ENCODE measurements at regions not wholly inside any gene's neighbourhood (a gene's known extent, or its start where the extent isn't known, plus 50 kb on each side); places are given as distances from the start of the nearest gene placed in this dataset.

DNA sequence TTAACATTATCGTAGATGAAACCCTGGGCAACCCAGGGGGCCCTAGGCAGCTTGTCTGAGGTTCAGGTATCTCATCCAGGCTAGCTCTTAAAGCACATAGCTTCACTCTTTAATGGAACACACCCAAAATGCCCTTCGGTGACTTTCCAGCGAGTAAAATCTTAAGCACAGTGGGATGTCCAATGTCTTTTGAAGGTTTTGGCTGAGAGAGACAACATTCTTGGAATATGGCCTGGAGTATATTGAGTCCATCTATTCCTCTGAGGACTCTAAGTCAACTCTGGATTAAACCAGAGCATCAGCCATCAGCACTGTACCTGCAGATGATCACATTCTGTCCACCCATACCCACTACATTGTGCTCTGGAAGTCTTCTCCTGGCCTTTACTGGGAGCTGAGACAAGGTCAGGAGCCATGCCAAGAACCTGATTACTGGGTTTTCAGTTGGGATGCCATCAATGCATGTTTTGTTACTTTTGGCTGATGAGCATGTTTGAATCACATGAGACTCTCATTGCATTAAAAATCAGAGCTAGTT is 63.4 kb upstream of the CDH11 start:
- H3K36me3 ChIP-seq = no peaks in the 10 kb centered on the region
- H3K9me3 ChIP-seq = no peaks in the 10 kb centered on the region
- TF ChIP-seq, protein P1, sequence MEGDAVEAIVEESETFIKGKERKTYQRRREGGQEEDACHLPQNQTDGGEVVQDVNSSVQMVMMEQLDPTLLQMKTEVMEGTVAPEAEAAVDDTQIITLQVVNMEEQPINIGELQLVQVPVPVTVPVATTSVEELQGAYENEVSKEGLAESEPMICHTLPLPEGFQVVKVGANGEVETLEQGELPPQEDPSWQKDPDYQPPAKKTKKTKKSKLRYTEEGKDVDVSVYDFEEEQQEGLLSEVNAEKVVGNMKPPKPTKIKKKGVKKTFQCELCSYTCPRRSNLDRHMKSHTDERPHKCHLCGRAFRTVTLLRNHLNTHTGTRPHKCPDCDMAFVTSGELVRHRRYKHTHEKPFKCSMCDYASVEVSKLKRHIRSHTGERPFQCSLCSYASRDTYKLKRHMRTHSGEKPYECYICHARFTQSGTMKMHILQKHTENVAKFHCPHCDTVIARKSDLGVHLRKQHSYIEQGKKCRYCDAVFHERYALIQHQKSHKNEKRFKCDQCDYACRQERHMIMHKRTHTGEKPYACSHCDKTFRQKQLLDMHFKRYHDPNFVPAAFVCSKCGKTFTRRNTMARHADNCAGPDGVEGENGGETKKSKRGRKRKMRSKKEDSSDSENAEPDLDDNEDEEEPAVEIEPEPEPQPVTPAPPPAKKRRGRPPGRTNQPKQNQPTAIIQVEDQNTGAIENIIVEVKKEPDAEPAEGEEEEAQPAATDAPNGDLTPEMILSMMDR (IDR thresholded peaks at IDR 0.05) = no peak
- no peak for TF ChIP-seq POLR2AphosphoS5 (IDR thresholded peaks at IDR 0.05; ENCODE audit: insufficient read depth in 1 of 2, low read depth in 1 of 2)
- no peak for TF ChIP-seq POLR2A (IDR thresholded peaks at IDR 0.05)
- H3K4me1 ChIP-seq = no peaks in the 10 kb centered on the region
- intact Hi-C loops (cut with DNase I) = no loop called here
- no peak overlapping the region for H3K27ac ChIP-seq
- no peaks in the 10 kb centered on the region for H3K27me3 ChIP-seq
- DNase-seq (ENCODE audit: extremely low spot score in 2 of 2) = no peak
- no peak overlapping the region for H3K4me3 ChIP-seq

DNA sequence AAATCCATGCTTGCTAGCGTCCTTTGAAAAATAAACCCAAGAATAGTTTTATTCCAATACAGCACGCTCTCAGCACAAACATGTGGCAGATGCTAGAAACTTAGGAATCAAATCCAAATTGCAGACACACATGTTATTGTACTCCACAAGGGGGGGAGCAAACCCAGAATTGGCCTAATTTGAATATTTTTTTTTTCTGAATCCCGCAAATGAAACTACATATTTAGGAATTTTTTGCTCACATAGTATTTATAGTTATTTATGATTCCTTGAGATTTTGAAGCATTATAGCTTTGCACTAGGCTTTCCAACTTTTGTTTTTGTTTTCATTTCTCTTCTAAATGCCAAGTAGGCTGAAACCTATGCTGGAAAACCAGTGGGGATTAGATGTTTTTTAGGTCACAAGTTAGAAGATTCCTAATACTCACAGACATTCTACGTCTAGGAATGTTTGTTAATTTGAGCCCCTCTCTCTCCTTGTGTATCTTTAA is 59.3 kb upstream of the CDH11 start:
- DNase-seq (ENCODE audit: extremely low spot score in 2 of 2) = no peak
- H3K27ac ChIP-seq = no peak overlapping the region

GRCh38 chr16:65178151-65178550 is 56.3 kb upstream of the CDH11 start:
- Histone ChIP-seq H3K36me3 (no peaks in the 10 kb centered on the region), H3K27me3 (no peaks in the 10 kb centered on the region), H3K4me3 (no peak overlapping the region), H3K27ac (no peak overlapping the region), H3K4me1 (peaks cover 13% of the 10 kb centered on the region), H3K9me3 (no peaks in the 10 kb centered on the region)
- no peak for DNase-seq (ENCODE audit: extremely low spot score in 2 of 2)
- intact Hi-C loops (cut with DNase I) = no loop called here
- TF ChIP-seq POLR2AphosphoS5 (IDR thresholded peaks at IDR 0.05; ENCODE audit: insufficient read depth in 1 of 2, low read depth in 1 of 2) (no peak), POLR2A (IDR thresholded peaks at IDR 0.05) (no peak)
- TF ChIP-seq, protein P1 (IDR thresholded peaks at IDR 0.05) = no peak

More for the DNA sequence above, 59.3 kb upstream of the CDH11 start:
- Histone ChIP-seq H3K4me1 (peaks cover 7% of the 10 kb centered on the region), H3K36me3 (no peaks in the 10 kb centered on the region), H3K27me3 (no peaks in the 10 kb centered on the region), H3K4me3 (no peak overlapping the region), H3K9me3 (no peaks in the 10 kb centered on the region)
- TF ChIP-seq, protein P1 (IDR thresholded peaks at IDR 0.05) = no peak
- TF ChIP-seq POLR2A (IDR thresholded peaks at IDR 0.05) = no peak
- TF ChIP-seq POLR2AphosphoS5 (IDR thresholded peaks at IDR 0.05; ENCODE audit: insufficient read depth in 1 of 2, low read depth in 1 of 2) = no peak
- intact Hi-C loops (cut with DNase I) = no loop called here

- DNase-seq (ENCODE audit: extremely low spot score in 2 of 2) = no peak
- peak in 1 of 2 donors; percentile 34 for TF ChIP-seq POLR2AphosphoS5 (IDR thresholded peaks at IDR 0.05; ENCODE audit: insufficient read depth in 1 of 2, low read depth in 1 of 2)
- TF ChIP-seq, protein P1 (IDR thresholded peaks at IDR 0.05) = no peak
- intact Hi-C loops (cut with DNase I) = no loop called here
Observed at GRCh38 chr16:65176603-65177002, 54.7 kb upstream of the CDH11 start.

GRCh38 chr16:65172356-65172755 is 50.5 kb upstream of the CDH11 start:
- no peak for DNase-seq (ENCODE audit: extremely low spot score in 2 of 2)
- Histone ChIP-seq H3K4me1 (peaks cover 13% of the 10 kb centered on the region), H3K9me3 (no peaks in the 10 kb centered on the region), H3K27me3 (no peaks in the 10 kb centered on the region), H3K36me3 (no peaks in the 10 kb centered on the region), H3K4me3 (no peak overlapping the region), H3K27ac (no peak overlapping the region)
- TF ChIP-seq, protein P1 (IDR thresholded peaks at IDR 0.05) = no peak
- no peak for TF ChIP-seq POLR2AphosphoS5 (IDR thresholded peaks at IDR 0.05; ENCODE audit: insufficient read depth in 1 of 2, low read depth in 1 of 2)
- TF ChIP-seq POLR2A (IDR thresholded peaks at IDR 0.05) = no peak
- intact Hi-C loops (cut with DNase I) = no loop called here

More at GRCh38 chr16:65176603-65177002, 54.7 kb upstream of the CDH11 start:
- H3K4me1 ChIP-seq = peaks cover 13% of the 10 kb centered on the region
- no peaks in the 10 kb centered on the region for H3K27me3 ChIP-seq
- H3K27ac ChIP-seq = no peak overlapping the region
- H3K36me3 ChIP-seq = no peaks in the 10 kb centered on the region
- H3K4me3 ChIP-seq = no peak overlapping the region
- H3K9me3 ChIP-seq = no peaks in the 10 kb centered on the region
